ENCODE measurements at regions not wholly inside any gene's neighbourhood (a gene's known extent, or its start where the extent isn't known, plus 50 kb on each side); places are given as distances from the start of the nearest gene placed in this dataset.

DNA sequence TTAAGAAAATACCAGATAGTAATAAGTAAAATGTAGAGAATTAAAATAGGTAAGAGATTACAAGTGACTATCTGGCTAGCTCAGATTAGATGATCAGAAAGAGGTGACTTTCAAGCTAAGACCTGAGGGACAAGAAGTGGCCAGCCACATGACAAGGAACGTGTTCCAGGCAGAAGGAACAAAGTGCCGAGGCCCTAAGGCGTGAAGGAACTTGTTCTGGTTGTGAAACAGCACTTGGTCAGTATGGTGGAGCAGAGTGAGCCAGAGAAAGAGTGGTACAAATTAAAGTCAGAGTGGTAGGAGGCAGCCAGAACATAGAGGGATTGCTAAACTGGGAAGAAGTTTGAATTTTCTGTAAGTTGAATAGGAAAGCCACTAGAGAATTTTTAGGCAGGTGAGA lies 73.6 kb downstream of the ADRB2 start (continued):
- TF ChIP-seq, protein P1, sequence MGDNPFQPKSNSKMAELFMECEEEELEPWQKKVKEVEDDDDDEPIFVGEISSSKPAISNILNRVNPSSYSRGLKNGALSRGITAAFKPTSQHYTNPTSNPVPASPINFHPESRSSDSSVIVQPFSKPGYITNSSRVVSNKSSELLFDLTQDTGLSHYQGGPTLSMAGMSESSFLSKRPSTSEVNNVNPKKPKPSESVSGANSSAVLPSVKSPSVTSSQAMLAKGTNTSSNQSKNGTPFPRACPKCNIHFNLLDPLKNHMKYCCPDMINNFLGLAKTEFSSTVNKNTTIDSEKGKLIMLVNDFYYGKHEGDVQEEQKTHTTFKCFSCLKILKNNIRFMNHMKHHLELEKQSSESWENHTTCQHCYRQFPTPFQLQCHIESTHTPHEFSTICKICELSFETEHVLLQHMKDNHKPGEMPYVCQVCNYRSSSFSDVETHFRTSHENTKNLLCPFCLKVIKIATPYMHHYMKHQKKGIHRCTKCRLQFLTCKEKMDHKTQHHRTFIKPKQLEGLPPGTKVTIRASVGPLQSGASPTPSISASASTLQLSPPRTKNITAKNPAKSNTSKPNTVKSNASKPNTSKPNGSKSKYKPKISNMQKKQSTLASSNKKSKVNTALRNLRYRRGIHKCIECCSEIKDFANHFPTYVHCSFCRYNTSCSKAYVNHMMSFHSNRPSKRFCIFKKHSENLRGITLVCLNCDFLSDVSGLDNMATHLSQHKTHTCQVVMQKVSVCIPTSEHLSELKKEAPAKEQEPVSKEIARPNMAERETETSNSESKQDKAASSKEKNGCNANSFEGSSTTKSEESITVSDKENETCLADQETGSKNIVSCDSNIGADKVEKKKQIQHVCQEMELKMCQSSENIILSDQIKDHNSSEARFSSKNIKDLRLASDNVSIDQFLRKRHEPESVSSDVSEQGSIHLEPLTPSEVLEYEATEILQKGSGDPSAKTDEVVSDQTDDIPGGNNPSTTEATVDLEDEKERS (tag by site-specific recombination; IDR thresholded peaks at IDR 0.05) = no peak
- TF ChIP-seq RBAK (tag by site-specific recombination; IDR thresholded peaks at IDR 0.05) (no peak), ZNF555 (tag by site-specific recombination; conservative IDR thresholded peaks at IDR 0.05) (no peak), ZNF416 (tag by site-specific recombination; IDR thresholded peaks at IDR 0.05) (no peak), TCF7L2 (IDR thresholded peaks at IDR 0.05; ENCODE audit: borderline replicate concordance, low read depth, low read length) (no peak), BCL11A (tag by site-specific recombination; IDR thresholded peaks at IDR 0.05; ENCODE audit: low read depth) (no peak), KLF7 (tag by site-specific recombination; IDR thresholded peaks at IDR 0.05; ENCODE audit: borderline replicate concordance) (no peak)

DNA sequence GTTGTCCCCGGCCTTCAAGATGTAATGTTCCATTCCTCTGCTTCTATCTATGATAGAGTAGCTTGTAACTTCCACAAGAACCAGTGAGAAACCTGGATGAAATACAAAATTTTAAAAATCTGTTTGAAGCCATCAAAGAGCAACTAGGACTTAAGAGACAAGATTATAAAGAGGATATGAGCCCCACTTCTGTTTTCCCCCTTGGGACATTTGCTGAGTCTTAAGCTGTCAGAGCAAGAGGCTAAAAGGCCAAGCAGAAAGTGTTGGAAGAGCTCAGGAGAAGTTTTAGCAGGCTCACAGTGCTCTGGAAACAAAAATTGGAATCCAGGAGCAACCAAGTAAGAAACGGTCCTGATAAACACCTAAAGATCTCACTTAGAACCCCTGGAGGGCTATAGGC lies 76.1 kb downstream of the ADRB2 start:
- Histone ChIP-seq H3K4me1 (ENCODE audit: control insufficient read depth, insufficient read depth, low read length) (peaks cover 11% of the 10 kb centered on the region; the same call in 1 of the 2 replicates), H3K36me3 (ENCODE audit: control insufficient read depth in 2 of 2, insufficient read depth in 1 of 2, low read length in 2 of 2) (no peaks in the 10 kb centered on the region), H3K4me3 (ENCODE audit: low read depth, low read length) (no peak overlapping the region), H3K9me3 (ENCODE audit: control insufficient read depth, insufficient read depth, low read depth, low read length) (no peaks in the 10 kb centered on the region), H3K27ac (ENCODE audit: extremely low read depth, low read depth, low read length) (no peak overlapping the region)
- TF ChIP-seq ZNF324 (tag by site-specific recombination; IDR thresholded peaks at IDR 0.05) (no peak), ZNF555 (tag by site-specific recombination; conservative IDR thresholded peaks at IDR 0.05) (no peak), ZFP3 (tag by site-specific recombination; IDR thresholded peaks at IDR 0.05; ENCODE audit: low read depth) (no peak), ZNF184 (tag by site-specific recombination; IDR thresholded peaks at IDR 0.05) (no peak), ZNF629 (tag by site-specific recombination; IDR thresholded peaks at IDR 0.05) (no peak), ZNF248 (tag by site-specific recombination; IDR thresholded peaks at IDR 0.05) (no peak), ZNF311 (tag by site-specific recombination; IDR thresholded peaks at IDR 0.05; ENCODE audit: borderline replicate concordance) (no peak), YY2 (tag by site-specific recombination; IDR thresholded peaks at IDR 0.05) (no peak), ZNF175 (tag by site-specific recombination; IDR thresholded peaks at IDR 0.05) (no peak)
- TF ChIP-seq, protein P2, sequence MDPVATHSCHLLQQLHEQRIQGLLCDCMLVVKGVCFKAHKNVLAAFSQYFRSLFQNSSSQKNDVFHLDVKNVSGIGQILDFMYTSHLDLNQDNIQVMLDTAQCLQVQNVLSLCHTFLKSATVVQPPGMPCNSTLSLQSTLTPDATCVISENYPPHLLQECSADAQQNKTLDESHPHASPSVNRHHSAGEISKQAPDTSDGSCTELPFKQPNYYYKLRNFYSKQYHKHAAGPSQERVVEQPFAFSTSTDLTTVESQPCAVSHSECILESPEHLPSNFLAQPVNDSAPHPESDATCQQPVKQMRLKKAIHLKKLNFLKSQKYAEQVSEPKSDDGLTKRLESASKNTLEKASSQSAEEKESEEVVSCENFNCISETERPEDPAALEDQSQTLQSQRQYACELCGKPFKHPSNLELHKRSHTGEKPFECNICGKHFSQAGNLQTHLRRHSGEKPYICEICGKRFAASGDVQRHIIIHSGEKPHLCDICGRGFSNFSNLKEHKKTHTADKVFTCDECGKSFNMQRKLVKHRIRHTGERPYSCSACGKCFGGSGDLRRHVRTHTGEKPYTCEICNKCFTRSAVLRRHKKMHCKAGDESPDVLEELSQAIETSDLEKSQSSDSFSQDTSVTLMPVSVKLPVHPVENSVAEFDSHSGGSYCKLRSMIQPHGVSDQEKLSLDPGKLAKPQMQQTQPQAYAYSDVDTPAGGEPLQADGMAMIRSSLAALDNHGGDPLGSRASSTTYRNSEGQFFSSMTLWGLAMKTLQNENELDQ (tag by site-specific recombination; IDR thresholded peaks at IDR 0.05; ENCODE audit: low read depth) = no peak
- TF ChIP-seq, protein P3, sequence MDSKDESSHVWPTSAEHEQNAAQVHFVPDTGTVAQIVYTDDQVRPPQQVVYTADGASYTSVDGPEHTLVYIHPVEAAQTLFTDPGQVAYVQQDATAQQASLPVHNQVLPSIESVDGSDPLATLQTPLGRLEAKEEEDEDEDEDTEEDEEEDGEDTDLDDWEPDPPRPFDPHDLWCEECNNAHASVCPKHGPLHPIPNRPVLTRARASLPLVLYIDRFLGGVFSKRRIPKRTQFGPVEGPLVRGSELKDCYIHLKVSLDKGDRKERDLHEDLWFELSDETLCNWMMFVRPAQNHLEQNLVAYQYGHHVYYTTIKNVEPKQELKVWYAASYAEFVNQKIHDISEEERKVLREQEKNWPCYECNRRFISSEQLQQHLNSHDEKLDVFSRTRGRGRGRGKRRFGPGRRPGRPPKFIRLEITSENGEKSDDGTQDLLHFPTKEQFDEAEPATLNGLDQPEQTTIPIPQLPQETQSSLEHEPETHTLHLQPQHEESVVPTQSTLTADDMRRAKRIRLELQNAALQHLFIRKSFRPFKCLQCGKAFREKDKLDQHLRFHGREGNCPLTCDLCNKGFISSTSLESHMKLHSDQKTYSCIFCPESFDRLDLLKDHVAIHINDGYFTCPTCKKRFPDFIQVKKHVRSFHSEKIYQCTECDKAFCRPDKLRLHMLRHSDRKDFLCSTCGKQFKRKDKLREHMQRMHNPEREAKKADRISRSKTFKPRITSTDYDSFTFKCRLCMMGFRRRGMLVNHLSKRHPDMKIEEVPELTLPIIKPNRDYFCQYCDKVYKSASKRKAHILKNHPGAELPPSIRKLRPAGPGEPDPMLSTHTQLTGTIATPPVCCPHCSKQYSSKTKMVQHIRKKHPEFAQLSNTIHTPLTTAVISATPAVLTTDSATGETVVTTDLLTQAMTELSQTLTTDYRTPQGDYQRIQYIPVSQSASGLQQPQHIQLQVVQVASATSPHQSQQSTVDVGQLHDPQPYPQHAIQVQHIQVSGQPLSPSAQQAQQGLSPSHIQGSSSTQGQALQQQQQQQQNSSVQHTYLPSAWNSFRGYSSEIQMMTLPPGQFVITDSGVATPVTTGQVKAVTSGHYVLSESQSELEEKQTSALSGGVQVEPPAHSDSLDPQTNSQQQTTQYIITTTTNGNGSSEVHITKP (tag by site-specific recombination; IDR thresholded peaks at IDR 0.05) = no peak
- TF ChIP-seq, protein P4, sequence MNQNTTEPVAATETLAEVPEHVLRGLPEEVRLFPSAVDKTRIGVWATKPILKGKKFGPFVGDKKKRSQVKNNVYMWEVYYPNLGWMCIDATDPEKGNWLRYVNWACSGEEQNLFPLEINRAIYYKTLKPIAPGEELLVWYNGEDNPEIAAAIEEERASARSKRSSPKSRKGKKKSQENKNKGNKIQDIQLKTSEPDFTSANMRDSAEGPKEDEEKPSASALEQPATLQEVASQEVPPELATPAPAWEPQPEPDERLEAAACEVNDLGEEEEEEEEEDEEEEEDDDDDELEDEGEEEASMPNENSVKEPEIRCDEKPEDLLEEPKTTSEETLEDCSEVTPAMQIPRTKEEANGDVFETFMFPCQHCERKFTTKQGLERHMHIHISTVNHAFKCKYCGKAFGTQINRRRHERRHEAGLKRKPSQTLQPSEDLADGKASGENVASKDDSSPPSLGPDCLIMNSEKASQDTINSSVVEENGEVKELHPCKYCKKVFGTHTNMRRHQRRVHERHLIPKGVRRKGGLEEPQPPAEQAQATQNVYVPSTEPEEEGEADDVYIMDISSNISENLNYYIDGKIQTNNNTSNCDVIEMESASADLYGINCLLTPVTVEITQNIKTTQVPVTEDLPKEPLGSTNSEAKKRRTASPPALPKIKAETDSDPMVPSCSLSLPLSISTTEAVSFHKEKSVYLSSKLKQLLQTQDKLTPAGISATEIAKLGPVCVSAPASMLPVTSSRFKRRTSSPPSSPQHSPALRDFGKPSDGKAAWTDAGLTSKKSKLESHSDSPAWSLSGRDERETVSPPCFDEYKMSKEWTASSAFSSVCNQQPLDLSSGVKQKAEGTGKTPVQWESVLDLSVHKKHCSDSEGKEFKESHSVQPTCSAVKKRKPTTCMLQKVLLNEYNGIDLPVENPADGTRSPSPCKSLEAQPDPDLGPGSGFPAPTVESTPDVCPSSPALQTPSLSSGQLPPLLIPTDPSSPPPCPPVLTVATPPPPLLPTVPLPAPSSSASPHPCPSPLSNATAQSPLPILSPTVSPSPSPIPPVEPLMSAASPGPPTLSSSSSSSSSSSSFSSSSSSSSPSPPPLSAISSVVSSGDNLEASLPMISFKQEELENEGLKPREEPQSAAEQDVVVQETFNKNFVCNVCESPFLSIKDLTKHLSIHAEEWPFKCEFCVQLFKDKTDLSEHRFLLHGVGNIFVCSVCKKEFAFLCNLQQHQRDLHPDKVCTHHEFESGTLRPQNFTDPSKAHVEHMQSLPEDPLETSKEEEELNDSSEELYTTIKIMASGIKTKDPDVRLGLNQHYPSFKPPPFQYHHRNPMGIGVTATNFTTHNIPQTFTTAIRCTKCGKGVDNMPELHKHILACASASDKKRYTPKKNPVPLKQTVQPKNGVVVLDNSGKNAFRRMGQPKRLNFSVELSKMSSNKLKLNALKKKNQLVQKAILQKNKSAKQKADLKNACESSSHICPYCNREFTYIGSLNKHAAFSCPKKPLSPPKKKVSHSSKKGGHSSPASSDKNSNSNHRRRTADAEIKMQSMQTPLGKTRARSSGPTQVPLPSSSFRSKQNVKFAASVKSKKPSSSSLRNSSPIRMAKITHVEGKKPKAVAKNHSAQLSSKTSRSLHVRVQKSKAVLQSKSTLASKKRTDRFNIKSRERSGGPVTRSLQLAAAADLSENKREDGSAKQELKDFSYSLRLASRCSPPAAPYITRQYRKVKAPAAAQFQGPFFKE (tag by site-specific recombination; IDR thresholded peaks at IDR 0.05; ENCODE audit: borderline replicate concordance) = no peak
- POLR2A ChIA-PET = no interaction called here
- CTCF ChIA-PET = interaction anchor here (0.8 to 1.0 kb wide), 3 partner anchors 34 to 364 kb away, joined by 3 to 4 read pairs (median 3); no protein-coding TSS in a partner anchor

Data from HEK293 (cell line).